Spleen (tissue), 11 donors: ENCODE measurements at regions not wholly inside any gene's neighbourhood (a gene's known extent, or its start where the extent isn't known, plus 50 kb on each side); places are given as distances from the start of the nearest gene placed in this dataset.

ENCODE experiments used
- DNase-seq: peaks from one replicate; pipeline ENCODE4 v3.0.0-alpha.2; 2020
- H3K27ac ChIP-seq, 8 donors: fragments of 200-600 bp; sonication (generic) in 7 of 8; 1 replicate in 4 of 8; 2 replicates in 4 of 8; pipeline versions ENCODE4 v1.5.0 to v1.8.0; 2016 to 2021; ENCODE audit warnings: inconsistent platforms in 4 of 8, mild to moderate bottlenecking in 4 of 8, moderate library complexity in 1 of 8
- H3K27me3 ChIP-seq, 7 donors: fragments of 200-600 bp; sonication (generic) in 6 of 7; replicated peaks in 1 of 7; 1 replicate in 4 of 7; 2 replicates in 3 of 7; pipeline versions ENCODE4 v1.5.0 to v1.8.0; 2016 to 2021; ENCODE audit warnings: inconsistent platforms in 3 of 7, mild to moderate bottlenecking in 1 of 7
- H3K36me3 ChIP-seq, 6 donors: fragments of 200-600 bp; sonication (generic) in 5 of 6; 1 replicate in 4 of 6; 2 replicates in 2 of 6; pipeline versions ENCODE4 v1.5.0 to v1.8.0; 2016 to 2021; ENCODE audit warnings: inconsistent platforms in 2 of 6
- H3K4me1 ChIP-seq, 6 donors: fragments of 200-600 bp; sonication (generic) in 5 of 6; 1 replicate in 3 of 6; 2 replicates in 3 of 6; pipeline versions ENCODE4 v1.5.0 to v1.8.0; 2016 to 2021; ENCODE audit warnings: inconsistent platforms in 3 of 6
- H3K4me3 ChIP-seq, 8 donors: fragments of 200-600 bp; sonication (generic) in 7 of 8; 1 replicate in 4 of 8; 2 replicates in 4 of 8; pipeline versions ENCODE4 v1.5.0 to v1.8.0; 2016 to 2021; ENCODE audit warnings: inconsistent platforms in 4 of 8, mild to moderate bottlenecking in 4 of 8, moderate library complexity in 2 of 8
- H3K9me3 ChIP-seq, 8 donors: fragments of 200-600 bp; sonication (generic) in 7 of 8; 1 replicate in 4 of 8; 2 replicates in 4 of 8; pipeline versions ENCODE4 v1.5.0 to v1.8.0; 2016 to 2021; ENCODE audit warnings: inconsistent platforms in 4 of 8
- POLR2A ChIP-seq, 3 donors: fragments of 450-650 bp; IDR thresholded peaks; one replicate each; pipeline ENCODE4 v1.5.1; 2017; ENCODE audit warnings: antibody characterized with exemption in 3 of 3, mild to moderate bottlenecking in 1 of 3
- POLR2AphosphoS5 ChIP-seq, 3 donors: sonication (generic); formaldehyde crosslinking; IDR thresholded peaks; one replicate each; pipeline ENCODE4 v1.5.1; 2017; ENCODE audit warnings: antibody characterized with exemption in 3 of 3
- WGBS, 5 donors: extraction: QIAGEN DNeasy Blood & Tissue Kit in 3 of 5; methylation state at CpG; one replicate each; pipeline versions ENCODE4 v1.1.5 to v1.1.7; 2013 to 2018; 5-methylcytosine and 5-hydroxymethylcytosine counted together
- intact Hi-C: fragments of 100-400 bp; cut with DNase I; formaldehyde crosslinking; loops from one replicate; pipeline ENCODE4 v1.15.0; 2023; ENCODE audit warnings: low total_unique reads
- TF ChIP-seq, protein P1 (sequence below), 11 experiments: fragments of 200-600 bp in 7 of 11; fragments of 450-650 bp in 4 of 11; sonication (generic) in 4 of 11; IDR thresholded peaks in 8 of 11; conservative IDR thresholded peaks in 3 of 11; 1 replicate in 7 of 11; 2 replicates in 4 of 11; pipeline versions ENCODE4 v1.4.0 to v1.8.0; 2016 to 2021; ENCODE audit warnings: antibody characterized with exemption in 11 of 11, inconsistent platforms in 4 of 11, mild to moderate bottlenecking in 1 of 11
- donor health status: healthy with polysubstance abuse.
- donor health status: DM: no; HTN: no; CAD: no; lungs with moderate emphysema.
- donor health status: DM: no; HTN: no; CAD: no.
- donor health status: Bipolar disorder and iron deficiency.
- donor health status: healthy.
- donor health status: DM: no; HTN: no; CAD: no.
- donor health status: DM: yes; HTN: yes; CAD: no.

DNA sequence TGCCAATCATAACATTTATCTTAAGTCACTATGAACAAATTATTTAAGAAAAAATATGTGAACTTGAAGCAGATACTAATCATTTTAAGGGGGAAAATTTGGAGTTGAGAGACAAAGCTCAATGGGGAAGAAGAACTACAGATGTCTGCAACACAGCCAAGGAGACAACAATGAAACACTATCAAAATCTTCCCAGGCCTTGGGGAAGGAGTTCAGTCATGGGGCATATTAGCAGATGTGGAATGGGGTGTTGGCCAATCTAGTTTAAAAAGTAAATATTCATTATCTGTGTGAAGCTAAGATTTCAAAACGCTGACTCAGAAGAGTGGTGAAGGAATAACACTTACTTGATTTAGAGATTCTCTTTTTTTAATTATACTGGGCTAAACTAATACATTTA is 671.6 kb upstream of the ZP4 start:
- 57 to 82% (median 70%) methylated on average over 1 of the region's 1 CpG for WGBS, 5 donors
- DNase-seq, result no peak
- intact Hi-C loops, result no loop called here
- Histone ChIP-seq H3K27me3 (no peaks in the 10 kb centered on the region), H3K4me1 (no peaks in the 10 kb centered on the region), H3K4me3 (no peak overlapping the region), H3K36me3 (no peaks in the 10 kb centered on the region), H3K9me3 (peaks cover 0 to 23% (median 6%) of the 10 kb centered on the region in 8 donors), H3K27ac (no peak overlapping the region)
- TF ChIP-seq, protein P1, sequence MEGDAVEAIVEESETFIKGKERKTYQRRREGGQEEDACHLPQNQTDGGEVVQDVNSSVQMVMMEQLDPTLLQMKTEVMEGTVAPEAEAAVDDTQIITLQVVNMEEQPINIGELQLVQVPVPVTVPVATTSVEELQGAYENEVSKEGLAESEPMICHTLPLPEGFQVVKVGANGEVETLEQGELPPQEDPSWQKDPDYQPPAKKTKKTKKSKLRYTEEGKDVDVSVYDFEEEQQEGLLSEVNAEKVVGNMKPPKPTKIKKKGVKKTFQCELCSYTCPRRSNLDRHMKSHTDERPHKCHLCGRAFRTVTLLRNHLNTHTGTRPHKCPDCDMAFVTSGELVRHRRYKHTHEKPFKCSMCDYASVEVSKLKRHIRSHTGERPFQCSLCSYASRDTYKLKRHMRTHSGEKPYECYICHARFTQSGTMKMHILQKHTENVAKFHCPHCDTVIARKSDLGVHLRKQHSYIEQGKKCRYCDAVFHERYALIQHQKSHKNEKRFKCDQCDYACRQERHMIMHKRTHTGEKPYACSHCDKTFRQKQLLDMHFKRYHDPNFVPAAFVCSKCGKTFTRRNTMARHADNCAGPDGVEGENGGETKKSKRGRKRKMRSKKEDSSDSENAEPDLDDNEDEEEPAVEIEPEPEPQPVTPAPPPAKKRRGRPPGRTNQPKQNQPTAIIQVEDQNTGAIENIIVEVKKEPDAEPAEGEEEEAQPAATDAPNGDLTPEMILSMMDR (IDR thresholded peaks at IDR 0.05 in 8 of 11, conservative IDR thresholded peaks at IDR 0.05 in 3 of 11), result no peak
- TF ChIP-seq POLR2AphosphoS5 (IDR thresholded peaks at IDR 0.05), result no peak

DNA sequence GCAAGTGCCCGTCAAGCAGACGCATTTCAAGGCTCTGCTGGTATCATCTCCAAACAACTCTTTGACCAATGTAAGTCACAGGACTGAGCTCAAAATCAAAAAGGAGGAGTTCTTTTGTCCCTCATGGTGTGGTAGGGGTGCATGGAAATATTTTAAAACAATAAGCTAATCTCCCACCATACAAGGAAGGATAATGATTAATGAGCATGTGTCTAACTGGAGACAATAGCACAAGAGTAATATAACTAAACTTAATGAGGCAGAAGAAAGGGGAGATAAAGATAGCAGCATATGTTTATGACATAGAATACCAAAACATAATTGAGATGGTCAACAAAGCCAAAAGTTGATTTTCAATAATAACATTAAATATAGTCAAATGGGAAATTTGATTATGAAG is 668.0 kb upstream of the ZP4 start:
- TF ChIP-seq, protein P1 (IDR thresholded peaks at IDR 0.05 in 8 of 11, conservative IDR thresholded peaks at IDR 0.05 in 3 of 11), result no peak
- TF ChIP-seq POLR2A (IDR thresholded peaks at IDR 0.05), result no peak
- Histone ChIP-seq H3K4me1 (no peaks in the 10 kb centered on the region), H3K9me3 (peaks cover 0 to 15% (median 3%) of the 10 kb centered on the region in 8 donors), H3K27ac (no peak overlapping the region), H3K27me3 (no peaks in the 10 kb centered on the region), H3K36me3 (no peaks in the 10 kb centered on the region), H3K4me3 (no peak overlapping the region)
- WGBS, 5 donors, result 89 to 96% (median 94%) methylated on average over 2 of the region's 2 CpGs
- no peak for DNase-seq
- intact Hi-C loops, result no loop called here

DNA sequence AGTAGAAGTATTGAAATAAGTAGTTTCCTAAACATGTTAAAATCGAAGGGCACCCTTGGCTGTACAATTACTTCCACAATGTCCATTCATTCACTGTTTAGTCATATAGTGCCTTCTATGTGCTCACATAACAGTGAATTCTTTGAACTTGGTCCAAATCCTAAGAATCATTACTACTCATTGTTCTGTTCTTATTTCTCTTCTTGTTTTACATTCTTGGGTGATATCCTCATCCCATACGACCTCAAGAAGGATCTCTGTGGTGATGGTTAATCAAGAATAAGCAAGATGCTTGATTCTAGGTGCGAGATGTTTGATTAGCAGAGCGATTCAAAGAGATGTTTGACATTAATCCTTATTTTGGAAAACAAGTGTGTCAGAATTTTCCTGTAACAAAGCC is 667.4 kb upstream of the ZP4 start:
- H3K4me3 ChIP-seq, result no peak overlapping the region
- 59 to 80% (median 66%) methylated on average over 4 of the region's 4 CpGs for WGBS, 5 donors
- peaks cover 0 to 11% (median 3%) of the 10 kb centered on the region in 8 donors for H3K9me3 ChIP-seq
- H3K36me3 ChIP-seq, result no peaks in the 10 kb centered on the region
- no peaks in the 10 kb centered on the region for H3K27me3 ChIP-seq
- intact Hi-C loops, result no loop called here
- no peak overlapping the region for H3K27ac ChIP-seq
- TF ChIP-seq, protein P1 (IDR thresholded peaks at IDR 0.05 in 8 of 11, conservative IDR thresholded peaks at IDR 0.05 in 3 of 11), result no peak
- TF ChIP-seq POLR2AphosphoS5 (IDR thresholded peaks at IDR 0.05), result no peak
- no peak for TF ChIP-seq POLR2A (IDR thresholded peaks at IDR 0.05)
- no peak for DNase-seq
- H3K4me1 ChIP-seq, result no peaks in the 10 kb centered on the region

DNA sequence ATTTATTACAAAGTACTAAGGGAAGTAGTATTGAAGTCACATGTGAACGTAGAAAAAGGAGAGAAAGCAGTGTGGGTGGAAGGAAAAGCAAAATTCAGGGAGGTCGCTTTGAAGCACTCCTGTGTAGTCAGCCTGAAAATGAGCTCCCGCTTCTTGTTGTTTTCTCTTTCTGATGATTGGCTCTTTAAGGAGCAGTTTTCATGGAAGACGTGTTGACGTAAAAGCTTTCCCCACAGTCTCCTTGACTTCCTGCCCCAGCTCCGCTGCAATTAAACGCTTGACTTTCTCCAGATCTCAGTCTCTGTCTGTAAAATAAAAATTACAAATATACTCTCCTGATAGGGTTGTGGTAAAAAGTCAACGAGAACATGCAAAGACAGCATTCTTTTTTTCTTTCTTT is 661.5 kb upstream of the ZP4 start:
- TF ChIP-seq, protein P1 (IDR thresholded peaks at IDR 0.05 in 8 of 11, conservative IDR thresholded peaks at IDR 0.05 in 3 of 11), result no peak
- TF ChIP-seq POLR2AphosphoS5 (IDR thresholded peaks at IDR 0.05) (no peak), POLR2A (IDR thresholded peaks at IDR 0.05) (no peak)
- Histone ChIP-seq H3K27me3 (no peaks in the 10 kb centered on the region), H3K9me3 (peaks cover 0 to 8% (median 0%) of the 10 kb centered on the region in 8 donors), H3K4me3 (no peak overlapping the region), H3K36me3 (no peaks in the 10 kb centered on the region), H3K4me1 (no peaks in the 10 kb centered on the region), H3K27ac (no peak overlapping the region)
- 70 to 79% (median 76%) methylated on average over 8 of the region's 8 CpGs for WGBS, 5 donors
- DNase-seq, result no peak
- intact Hi-C loops, result no loop called here
